ENCODE measurements at regions not wholly inside any gene's neighbourhood (a gene's known extent, or its start where the extent isn't known, plus 50 kb on each side); places are given as distances from the start of the nearest gene placed in this dataset.

DNA sequence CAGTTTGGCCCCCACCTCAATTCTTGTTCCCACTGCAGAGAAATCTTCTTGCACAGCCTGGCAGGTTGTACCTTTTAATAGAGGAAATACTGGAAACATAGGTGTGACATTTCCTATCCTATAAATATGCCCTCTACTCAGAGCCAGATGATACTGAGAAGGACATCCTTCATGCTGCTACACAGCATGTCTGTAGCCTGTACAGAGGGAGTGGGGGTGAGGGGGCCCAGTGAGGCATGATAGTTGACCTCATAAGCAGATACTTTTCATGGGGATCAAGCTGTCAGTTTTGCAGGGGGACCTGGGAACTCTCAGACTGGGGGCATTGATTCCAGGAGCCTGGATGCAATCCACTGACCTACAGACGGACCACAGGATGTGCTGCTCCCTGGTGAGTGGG, 96.2 kb upstream of the TOP1 start:
- DNase-seq (ENCODE audit: low read depth in 1 of 2, low spot score in 2 of 2) (no peak), FAIRE-seq (no peak)
- Histone ChIP-seq H3K9me3 (ENCODE audit: insufficient read depth in 2 of 2, low read depth in 1 of 2, low read length in 1 of 2) (no peaks in the 10 kb centered on the region), H3K4me2 (ENCODE audit: insufficient read depth in 1 of 2, low read depth in 2 of 2, low read length in 2 of 2) (no peak overlapping the region), H3K23me2 (ENCODE audit: low read depth, low read length) (no peaks in the 10 kb centered on the region), H2AK5ac (ENCODE audit: low read depth, low read length) (no peak overlapping the region), H2BK120ac (replicated peaks; ENCODE audit: low read depth, low read length) (no peak overlapping the region), H4K8ac (ENCODE audit: extremely low read depth, insufficient read depth, low read length) (no peak overlapping the region), H2BK12ac (ENCODE audit: low read depth, low read length) (no peak overlapping the region), H3K4me1 (replicated peaks in 1 of 4; ENCODE audit: control insufficient read depth in 3 of 4, insufficient read depth in 4 of 4, low read length in 3 of 4) (no peaks in the 10 kb centered on the region), H3K79me2 (ENCODE audit: control insufficient read depth in 1 of 2, insufficient read depth in 2 of 2, low read length in 2 of 2) (no peaks in the 10 kb centered on the region), H3K14ac (ENCODE audit: insufficient read length) (no peak overlapping the region), H2BK15ac (ENCODE audit: low read length) (no peak overlapping the region), H3K56ac (replicated peaks; ENCODE audit: insufficient read length, low read depth, low read length) (no peak overlapping the region), H3K27ac (ENCODE audit: low read depth, low read length) (no peak overlapping the region), H2BK5ac (ENCODE audit: low read depth, low read length) (no peak overlapping the region), H3K23ac (ENCODE audit: insufficient read length) (no peak overlapping the region), H2AFZ (ENCODE audit: low read length) (no peak overlapping the region), H4K20me1 (replicated peaks in 1 of 2; ENCODE audit: control insufficient read depth in 1 of 2, insufficient read depth in 2 of 2, low read length in 2 of 2) (no peaks in the 10 kb centered on the region), H3K27me3 (replicated peaks in 1 of 4; ENCODE audit: control insufficient read depth in 3 of 4, extremely low read depth in 1 of 4, insufficient read depth in 3 of 4, low read length in 3 of 4) (no peaks in the 10 kb centered on the region), H3K4me3 (ENCODE audit: extremely low read depth in 1 of 4, insufficient read depth in 2 of 4, low read depth in 3 of 4, low read length in 4 of 4) (no peak overlapping the region), H4K91ac (replicated peaks; ENCODE audit: insufficient read length, low read length) (no peak overlapping the region), H4K5ac (ENCODE audit: insufficient read length, low read depth, low read length) (no peak overlapping the region), H3K4ac (replicated peaks; ENCODE audit: insufficient read length, low read depth, low read length) (no peak overlapping the region), H2BK20ac (ENCODE audit: low read length) (no peak overlapping the region), H3K9ac (replicated peaks in 1 of 4; ENCODE audit: extremely low read depth in 1 of 4, low read depth in 3 of 4, low read length in 3 of 4) (no peak overlapping the region), H3K79me1 (ENCODE audit: low read depth, low read length) (no peaks in the 10 kb centered on the region), H3K36me3 (ENCODE audit: control insufficient read depth in 2 of 4, insufficient read depth in 4 of 4, low read length in 3 of 4) (no peaks in the 10 kb centered on the region), H3K18ac (ENCODE audit: extremely low read depth, low read length) (no peak overlapping the region)
- ChIA-PET CTCF (ENCODE audit: partially characterized antibody) (no interaction called here), POLR2A (ENCODE audit: partially characterized antibody) (no interaction called here)
- WGBS, 2 experiments (ENCODE audit: extremely low coverage in 1 of 2, insufficient coverage in 1 of 2, insufficient read length in 1 of 2, insufficient replicate concordance in 2 of 2, low coverage in 1 of 2, low lambda C conversion rate in 2 of 2, missing lambda C conversion rate in 1 of 2): 90% methylated on average over 1 of the region's 1 CpG; no CpG with 5 or more reads in 1 of the 2 experiments
- TF ChIP-seq CREB1 (IDR thresholded peaks at IDR 0.05) (no peak), NANOG (IDR thresholded peaks at IDR 0.05; ENCODE audit: insufficient read depth, low read depth, low read length, poor library complexity, severe bottlenecking) (no peak), RAD21 (IDR thresholded peaks at IDR 0.05 in 1 of 2, conservative IDR thresholded peaks at IDR 0.05 in 1 of 2; ENCODE audit: low read depth in 2 of 2, low read length in 2 of 2) (no peak), SP1 (IDR thresholded peaks at IDR 0.05; ENCODE audit: low read depth, low read length) (no peak)
